LoVo (cell line): ENCODE measurements at regions not wholly inside any gene's neighbourhood (a gene's known extent, or its start where the extent isn't known, plus 50 kb on each side); places are given as distances from the start of the nearest gene placed in this dataset.

Source experiments
- DNase-seq: peaks from one replicate; pipeline ENCODE4 v3.0.0-alpha.2; 2016; ENCODE audit warnings: low spot score

- DNase-seq, result no peak
These were observed 102.3 kb upstream of the PROK2 start for GRCh38 chr3:71887256-71887655.

- DNase-seq, result no peak
These were observed 100.1 kb upstream of the PROK2 start for GRCh38 chr3:71885006-71885405.

- DNase-seq, result no peak
These were observed 96.8 kb upstream of the PROK2 start for GRCh38 chr3:71881732-71882131.

- DNase-seq, result peak; percentile 8
These were observed 96.1 kb upstream of the PROK2 start for GRCh38 chr3:71881041-71881440.

GRCh38 chr3:71879089-71879488, 94.1 kb upstream of the PROK2 start:
- DNase-seq, result no peak

- no peak for DNase-seq
These were observed 91.5 kb upstream of the PROK2 start for GRCh38 chr3:71876135-71877105.

GRCh38 chr3:71875461-71875947, 90.6 kb upstream of the PROK2 start:
- peak; percentile 60 for DNase-seq

- DNase-seq, result no peak
These were observed 89.7 kb upstream of the PROK2 start for GRCh38 chr3:71874618-71875017.

- DNase-seq, result no peak
These were observed 88.2 kb upstream of the PROK2 start for GRCh38 chr3:71873093-71873611.

- DNase-seq, result no peak
These were observed 87.3 kb upstream of the PROK2 start for GRCh38 chr3:71872256-71872655.

- no peak for DNase-seq
These were observed 86.1 kb upstream of the PROK2 start for GRCh38 chr3:71870966-71871512.

GRCh38 chr3:71868876-71869275, 83.9 kb upstream of the PROK2 start:
- no peak for DNase-seq

GRCh38 chr3:71865727-71866126, 80.8 kb upstream of the PROK2 start:
- DNase-seq, result no peak

- DNase-seq, result no peak
These were observed 78.7 kb upstream of the PROK2 start for GRCh38 chr3:71863563-71864190.

- no peak for DNase-seq
These were observed 77.6 kb upstream of the PROK2 start for GRCh38 chr3:71862371-71863140.

- no peak for DNase-seq
These were observed 74.2 kb upstream of the PROK2 start for GRCh38 chr3:71859123-71859519.

- DNase-seq, result no peak
These were observed 73.7 kb upstream of the PROK2 start for GRCh38 chr3:71858503-71859122.

GRCh38 chr3:71857956-71858355, 73.0 kb upstream of the PROK2 start:
- no peak for DNase-seq

GRCh38 chr3:71854706-71855105, 69.8 kb upstream of the PROK2 start:
- no peak for DNase-seq

GRCh38 chr3:71854096-71854495, 69.1 kb upstream of the PROK2 start:
- DNase-seq, result no peak

GRCh38 chr3:71851878-71852277, 66.9 kb upstream of the PROK2 start:
- DNase-seq, result no peak
